Fibroblast of lung (primary cell): ENCODE measurements at regions not wholly inside any gene's neighbourhood (a gene's known extent, or its start where the extent isn't known, plus 50 kb on each side); places are given as distances from the start of the nearest gene placed in this dataset.

Experiments
- DNase-seq, 2 donors: peaks; one replicate each; pipeline versions ENCODE4 v3.0.0 to v3.0.0-alpha.2; 2010; ENCODE audit warnings: low read depth in 2 of 2
- H2AFZ ChIP-seq: 2 replicates; pipeline ENCODE4 v1.5.1; 2012; ENCODE audit warnings: low read length, control low read depth, inconsistent platforms
- H3K27ac ChIP-seq: 2 replicates; pipeline ENCODE4 v1.5.1; 2011; ENCODE audit warnings: low read length, control low read depth; ENCODE audit not compliant: insufficient read depth
- H3K27me3 ChIP-seq: 2 replicates; pipeline ENCODE4 v1.5.1; 2011; ENCODE audit warnings: mild to moderate bottlenecking, low read length; ENCODE audit not compliant: control insufficient read depth, insufficient read depth
- H3K36me3 ChIP-seq: 2 replicates; pipeline ENCODE4 v1.5.1; 2011; ENCODE audit warnings: low read length; ENCODE audit not compliant: control insufficient read depth, insufficient read depth
- H3K4me1 ChIP-seq: 2 replicates; pipeline ENCODE4 v1.5.1; 2011; ENCODE audit warnings: low read length; ENCODE audit not compliant: control insufficient read depth, insufficient read depth; ENCODE audit errors: extremely low read depth
- H3K4me2 ChIP-seq: 2 replicates; pipeline ENCODE4 v1.5.1; 2011; ENCODE audit warnings: low read length, control low read depth; ENCODE audit not compliant: insufficient read depth; ENCODE audit errors: extremely low read depth
- H3K4me3 ChIP-seq, 4 experiments: fragments of 200-600 bp in 1 of 4; sonication (generic) in 1 of 4; replicated peaks in 1 of 4; 2 replicates each; pipeline ENCODE4 v1.5.1; 2011 to 2016; ENCODE audit warnings: low read length in 4 of 4, low read depth in 3 of 4, mild to moderate bottlenecking in 3 of 4, control low read depth in 2 of 4, inconsistent platforms in 1 of 4, mixed read lengths in 1 of 4; ENCODE audit not compliant: insufficient read depth in 1 of 4; ENCODE audit errors: control extremely low read depth in 1 of 4
- H3K79me2 ChIP-seq: 2 replicates; pipeline ENCODE4 v1.5.1; 2012; ENCODE audit warnings: mild to moderate bottlenecking, low read length, inconsistent platforms; ENCODE audit not compliant: control insufficient read depth, insufficient read depth
- H3K9ac ChIP-seq: 2 replicates; pipeline ENCODE4 v1.5.1; 2011; ENCODE audit warnings: mild to moderate bottlenecking, low read length, control low read depth; ENCODE audit not compliant: insufficient read depth
- H3K9me3 ChIP-seq: 2 replicates; pipeline ENCODE4 v1.5.1; 2012; ENCODE audit warnings: low read depth, low read length; ENCODE audit not compliant: control insufficient read depth, insufficient read depth
- H4K20me1 ChIP-seq: 2 replicates; pipeline ENCODE4 v1.5.1; 2011; ENCODE audit warnings: low read length; ENCODE audit not compliant: control insufficient read depth, insufficient read depth; ENCODE audit errors: extremely low read depth
- CTCF ChIP-seq, 2 donors: IDR thresholded peaks in 1 of 2; conservative IDR thresholded peaks in 1 of 2; 1 replicate in 1 of 2; 2 replicates in 1 of 2; pipeline ENCODE4 v1.5.1; 2011 to 2012; ENCODE audit warnings: low read length in 2 of 2, control low read depth in 1 of 2, inconsistent platforms in 1 of 2, low read depth in 1 of 2, mild to moderate bottlenecking in 1 of 2
- EZH2 ChIP-seq: IDR thresholded peaks from 2 replicates; pipeline ENCODE4 v1.5.1; 2012; ENCODE audit warnings: low read length, control low read depth, mild to moderate bottlenecking; ENCODE audit errors: missing control alignments

DNA sequence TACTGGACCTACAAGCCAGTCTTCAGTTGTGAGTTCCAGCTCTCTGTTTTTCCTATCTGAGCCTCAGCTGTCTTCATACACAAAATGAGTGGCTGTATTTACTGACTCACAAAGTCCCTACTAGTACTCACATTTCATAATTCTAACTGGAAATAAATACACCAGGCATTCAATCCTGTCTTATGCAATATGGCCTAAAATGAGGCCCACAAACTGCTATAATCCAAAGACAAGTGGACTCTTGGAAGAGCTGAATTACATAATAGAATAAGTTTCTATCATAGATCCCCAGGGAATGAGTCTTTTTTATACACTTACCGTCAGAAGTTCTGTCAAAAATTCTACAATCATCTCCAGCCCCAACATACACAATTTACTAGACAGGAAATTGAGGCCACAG, 211.9 kb downstream of the LRRN1 start:
- Histone ChIP-seq H3K4me1 (no peaks in the 10 kb centered on the region), H3K4me3 (no peak overlapping the region)

DNA sequence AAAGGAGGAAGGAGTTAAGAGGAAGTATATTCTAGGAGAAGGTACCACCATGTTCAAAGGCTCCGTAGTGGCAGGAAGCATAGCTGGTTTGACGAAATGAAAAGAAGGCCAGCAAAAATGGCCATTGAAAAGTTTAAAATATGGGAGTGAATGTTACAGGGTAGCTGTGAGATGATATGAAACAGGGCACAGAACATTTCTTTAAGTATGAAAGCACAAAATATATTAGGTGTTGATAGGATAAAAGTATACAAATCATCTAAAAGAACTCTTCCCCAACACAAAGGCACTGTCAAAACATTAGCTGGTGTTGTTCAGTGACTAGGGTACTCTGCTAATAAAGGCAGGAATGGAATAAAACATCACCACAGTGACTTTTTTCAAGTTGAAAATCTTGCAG, 216.2 kb downstream of the LRRN1 start:
- Histone ChIP-seq H3K9ac (no peak overlapping the region), H3K27ac (no peak overlapping the region), H4K20me1 (no peaks in the 10 kb centered on the region), H3K27me3 (no peaks in the 10 kb centered on the region), H3K4me3 (no peak overlapping the region), H3K79me2 (no peaks in the 10 kb centered on the region), H3K4me1 (no peaks in the 10 kb centered on the region), H3K36me3 (no peaks in the 10 kb centered on the region), H2AFZ (no peak overlapping the region), H3K4me2 (no peak overlapping the region), H3K9me3 (no peaks in the 10 kb centered on the region)
- DNase-seq: no peak
- TF ChIP-seq EZH2 (no peak), CTCF (conservative IDR thresholded peaks at IDR 0.05 in 1 of 2, IDR thresholded peaks at IDR 0.05 in 1 of 2; ENCODE audit: low read depth in 1 of 2, low read length in 2 of 2) (no peak)

More for the DNA sequence above, 211.9 kb downstream of the LRRN1 start:
- H2AFZ ChIP-seq: no peak overlapping the region
- H3K9ac ChIP-seq: no peak overlapping the region
- H3K36me3 ChIP-seq: no peaks in the 10 kb centered on the region
- H3K27me3 ChIP-seq: no peaks in the 10 kb centered on the region
- no peaks in the 10 kb centered on the region for H3K9me3 ChIP-seq
- TF ChIP-seq CTCF (conservative IDR thresholded peaks at IDR 0.05 in 1 of 2, IDR thresholded peaks at IDR 0.05 in 1 of 2; ENCODE audit: low read depth in 1 of 2, low read length in 2 of 2) (no peak), EZH2 (no peak)
- no peak for DNase-seq
- H3K27ac ChIP-seq: no peak overlapping the region
- H3K79me2 ChIP-seq: no peaks in the 10 kb centered on the region
- no peak overlapping the region for H3K4me2 ChIP-seq
- H4K20me1 ChIP-seq: no peaks in the 10 kb centered on the region

GRCh38 chr3:4019501-4019900, 220.3 kb downstream of the LRRN1 start:
- Histone ChIP-seq H2AFZ (no peak overlapping the region), H4K20me1 (no peaks in the 10 kb centered on the region), H3K79me2 (no peaks in the 10 kb centered on the region), H3K4me1 (no peaks in the 10 kb centered on the region), H3K4me2 (no peak overlapping the region), H3K9me3 (no peaks in the 10 kb centered on the region), H3K4me3 (no peak overlapping the region), H3K27me3 (no peaks in the 10 kb centered on the region), H3K27ac (no peak overlapping the region), H3K9ac (no peak overlapping the region), H3K36me3 (no peaks in the 10 kb centered on the region)
- DNase-seq: no peak
- TF ChIP-seq CTCF (conservative IDR thresholded peaks at IDR 0.05 in 1 of 2, IDR thresholded peaks at IDR 0.05 in 1 of 2; ENCODE audit: low read depth in 1 of 2, low read length in 2 of 2) (no peak), EZH2 (no peak)
